Ishikawa (cell line): ENCODE measurements at regions not wholly inside any gene's neighbourhood (a gene's known extent, or its start where the extent isn't known, plus 50 kb on each side); places are given as distances from the start of the nearest gene placed in this dataset.

Experiments used
- CEBPB ChIP-seq: IDR thresholded peaks from 2 replicates; pipeline ENCODE4 v1.6.1; 2012
- CREB1 ChIP-seq: IDR thresholded peaks from 2 replicates; pipeline ENCODE4 v1.6.1; 2012; ENCODE audit warnings: low read depth
- EGR1 ChIP-seq: IDR thresholded peaks from 2 replicates; pipeline ENCODE4 v1.6.1; 2012
- EP300 ChIP-seq: IDR thresholded peaks from 2 replicates; pipeline ENCODE4 v1.6.1; 2012; ENCODE audit warnings: borderline replicate concordance
- FOXM1 ChIP-seq: IDR thresholded peaks from 2 replicates; pipeline ENCODE4 v1.6.1; 2012; ENCODE audit warnings: low read depth, borderline replicate concordance
- MAX ChIP-seq: IDR thresholded peaks from 2 replicates; pipeline ENCODE4 v1.6.1; 2012
- NFIC ChIP-seq: IDR thresholded peaks from 2 replicates; pipeline ENCODE4 v1.6.1; 2012
- RAD21 ChIP-seq: IDR thresholded peaks from 2 replicates; pipeline ENCODE4 v1.6.1; 2012; ENCODE audit warnings: low read depth
- REST ChIP-seq: IDR thresholded peaks from 2 replicates; pipeline ENCODE4 v1.6.1; 2012; ENCODE audit warnings: low read depth, mild to moderate bottlenecking
- TAF1 ChIP-seq: IDR thresholded peaks from 2 replicates; pipeline ENCODE4 v1.6.1; 2012; ENCODE audit warnings: low read depth, mild to moderate bottlenecking
- TCF12 ChIP-seq: IDR thresholded peaks from 2 replicates; pipeline ENCODE4 v1.6.1; 2012; ENCODE audit warnings: low read depth
- TEAD4 ChIP-seq: IDR thresholded peaks from 2 replicates; pipeline ENCODE4 v1.6.1; 2012
- USF1 ChIP-seq: IDR thresholded peaks from 2 replicates; pipeline ENCODE4 v1.6.1; 2012
- YY1 ChIP-seq: IDR thresholded peaks from 2 replicates; pipeline ENCODE4 v1.6.1; 2012; ENCODE audit warnings: low read depth
- ZBTB7A ChIP-seq: IDR thresholded peaks from 2 replicates; pipeline ENCODE4 v1.6.1; 2012; ENCODE audit warnings: low read depth

- TF ChIP-seq CREB1 (no peak), RAD21 (no peak), CEBPB (no peak), USF1 (no peak), YY1 (no peak), TEAD4 (no peak), TAF1 (no peak)
These were observed 166.5 kb downstream of the COG6 start for GRCh38 chr13:39821977-39822376.

GRCh38 chr13:39822437-39822836, 167.0 kb downstream of the COG6 start:
- TF ChIP-seq EP300 (no peak), TCF12 (no peak), MAX (no peak), REST (no peak), CEBPB (no peak), CREB1 (no peak), EGR1 (no peak), ZBTB7A (no peak), TAF1 (no peak), RAD21 (no peak), USF1 (no peak), YY1 (no peak), TEAD4 (no peak), NFIC (no peak), FOXM1 (no peak)

- TF ChIP-seq USF1 (no peak), CREB1 (no peak), RAD21 (no peak), EGR1 (no peak), REST (no peak), TCF12 (no peak), MAX (no peak), YY1 (no peak), CEBPB (no peak), EP300 (no peak)
These were observed 167.7 kb downstream of the COG6 start for GRCh38 chr13:39823063-39823713.

- TF ChIP-seq TAF1 (no peak), CREB1 (no peak), NFIC (peak; percentile 91), TEAD4 (peak; percentile 64), FOXM1 (peak; percentile 59; the same call in 1 of the 2 replicates), TCF12 (peak; percentile 90), EGR1 (no peak), RAD21 (no peak), CEBPB (peak; percentile 55; the same call in 1 of the 2 replicates), ZBTB7A (no peak), MAX (no peak; the same call in 1 of the 2 replicates), REST (no peak), EP300 (peak; percentile 88), USF1 (no peak), YY1 (no peak)
These were observed 170.4 kb downstream of the COG6 start for GRCh38 chr13:39825886-39826285.
